Loucy (cell line): ENCODE measurements at regions not wholly inside any gene's neighbourhood (a gene's known extent, or its start where the extent isn't known, plus 50 kb on each side); places are given as distances from the start of the nearest gene placed in this dataset.

ENCODE experiments used
- H2AFZ ChIP-seq: fragments of 200-600 bp; sonication (generic); 2 replicates; pipeline ENCODE4 v1.6.0; 2016; ENCODE audit warnings: antibody characterized with exemption, mild to moderate bottlenecking, low read length, moderate library complexity
- H3F3A ChIP-seq: fragments of 200-600 bp; 2 replicates; pipeline ENCODE4 v1.6.0; 2016; ENCODE audit warnings: antibody characterized with exemption, low read depth, mild to moderate bottlenecking
- H3K27me3 ChIP-seq: fragments of 200-600 bp; sonication (generic); 2 replicates; pipeline ENCODE4 v1.6.1; 2014; ENCODE audit warnings: low read length, mild to moderate bottlenecking; ENCODE audit not compliant: insufficient read depth, poor library complexity, severe bottlenecking
- H3K36me3 ChIP-seq: fragments of 200-600 bp; sonication (generic); 2 replicates; pipeline ENCODE4 v1.6.1; 2016; ENCODE audit warnings: low read length; ENCODE audit not compliant: insufficient read depth
- H3K4me1 ChIP-seq: fragments of 200-600 bp; sonication (generic); 2 replicates; pipeline ENCODE4 v1.5.1; 2014; ENCODE audit warnings: low read length, mild to moderate bottlenecking; ENCODE audit not compliant: insufficient read depth, poor library complexity, severe bottlenecking
- H3K4me2 ChIP-seq: fragments of 200-600 bp; sonication (generic); 2 replicates; pipeline ENCODE4 v1.6.0; 2014; ENCODE audit warnings: antibody characterized with exemption, low read length, low read depth, mild to moderate bottlenecking; ENCODE audit not compliant: poor library complexity, severe bottlenecking
- H3K4me3 ChIP-seq: fragments of 200-600 bp; sonication (generic); 2 replicates; pipeline ENCODE4 v1.5.1; 2014; ENCODE audit warnings: low read length, mild to moderate bottlenecking, mixed read lengths; ENCODE audit not compliant: poor library complexity, severe bottlenecking
- H3K79me2 ChIP-seq: fragments of 200-600 bp; sonication (generic); 2 replicates; pipeline ENCODE4 v1.6.1; 2014; ENCODE audit warnings: low read length; ENCODE audit not compliant: insufficient read depth
- H3K9ac ChIP-seq: fragments of 200-600 bp; sonication (generic); 2 replicates; pipeline ENCODE4 v1.6.0; 2014; ENCODE audit warnings: mild to moderate bottlenecking, low read depth, low read length, moderate library complexity; ENCODE audit not compliant: poor library complexity, severe bottlenecking
- H3K9me2 ChIP-seq: fragments of 200-600 bp; sonication (generic); replicated peaks from 2 replicates; pipeline ENCODE4 v1.6.1; 2016; ENCODE audit warnings: low read depth, low read length, mixed read lengths
- H3K9me3 ChIP-seq: fragments of 200-600 bp; sonication (generic); 2 replicates; pipeline ENCODE4 v1.6.1; 2014; ENCODE audit warnings: mild to moderate bottlenecking, antibody characterized with exemption, low read length, low read depth; ENCODE audit not compliant: insufficient read depth
- H4K20me1 ChIP-seq: fragments of 200-600 bp; sonication (generic); 2 replicates; pipeline ENCODE4 v1.6.0; 2014; ENCODE audit warnings: antibody characterized with exemption, low read length, mild to moderate bottlenecking; ENCODE audit not compliant: insufficient read depth, poor library complexity, severe bottlenecking
- EZH2phosphoT487 ChIP-seq: fragments of 200-600 bp; IDR thresholded peaks from 2 replicates; pipeline ENCODE4 v1.6.1; 2018; ENCODE audit warnings: antibody characterized with exemption, mild to moderate bottlenecking, moderate library complexity, borderline replicate concordance
- TF ChIP-seq, protein P1 (sequence below): fragments of 200-600 bp; sonication (generic); conservative IDR thresholded peaks from 2 replicates; pipeline ENCODE4 v1.5.1; 2014; ENCODE audit warnings: mild to moderate bottlenecking, antibody characterized with exemption, low read length

DNA sequence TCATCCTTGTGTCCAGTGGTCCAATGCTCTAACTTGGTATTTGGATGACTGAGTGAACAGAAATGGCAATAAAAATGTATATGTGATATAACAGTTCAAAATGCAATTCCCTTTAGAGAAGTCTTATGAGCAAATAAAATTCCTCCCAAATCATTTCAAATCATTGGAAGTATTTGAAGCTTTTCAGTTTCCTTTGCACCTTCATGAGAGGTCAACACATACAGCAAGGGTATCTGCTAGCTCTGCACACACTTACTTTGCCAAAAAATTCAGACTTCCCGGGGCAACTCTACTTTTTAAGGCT, 423.7 kb downstream of the ATP23 start:
- Histone ChIP-seq H2AFZ (no peak overlapping the region), H3K9ac (no peak overlapping the region), H3K4me2 (no peak overlapping the region), H3F3A (no peaks in the 10 kb centered on the region), H3K4me3 (no peak overlapping the region), H3K9me2 (no peaks in the 10 kb centered on the region), H3K27me3 (no peaks in the 10 kb centered on the region), H3K9me3 (no peaks in the 10 kb centered on the region), H3K79me2 (no peaks in the 10 kb centered on the region), H3K4me1 (no peaks in the 10 kb centered on the region), H3K36me3 (no peaks in the 10 kb centered on the region), H4K20me1 (no peaks in the 10 kb centered on the region)
- no peak for TF ChIP-seq EZH2phosphoT487
- TF ChIP-seq, protein P1, sequence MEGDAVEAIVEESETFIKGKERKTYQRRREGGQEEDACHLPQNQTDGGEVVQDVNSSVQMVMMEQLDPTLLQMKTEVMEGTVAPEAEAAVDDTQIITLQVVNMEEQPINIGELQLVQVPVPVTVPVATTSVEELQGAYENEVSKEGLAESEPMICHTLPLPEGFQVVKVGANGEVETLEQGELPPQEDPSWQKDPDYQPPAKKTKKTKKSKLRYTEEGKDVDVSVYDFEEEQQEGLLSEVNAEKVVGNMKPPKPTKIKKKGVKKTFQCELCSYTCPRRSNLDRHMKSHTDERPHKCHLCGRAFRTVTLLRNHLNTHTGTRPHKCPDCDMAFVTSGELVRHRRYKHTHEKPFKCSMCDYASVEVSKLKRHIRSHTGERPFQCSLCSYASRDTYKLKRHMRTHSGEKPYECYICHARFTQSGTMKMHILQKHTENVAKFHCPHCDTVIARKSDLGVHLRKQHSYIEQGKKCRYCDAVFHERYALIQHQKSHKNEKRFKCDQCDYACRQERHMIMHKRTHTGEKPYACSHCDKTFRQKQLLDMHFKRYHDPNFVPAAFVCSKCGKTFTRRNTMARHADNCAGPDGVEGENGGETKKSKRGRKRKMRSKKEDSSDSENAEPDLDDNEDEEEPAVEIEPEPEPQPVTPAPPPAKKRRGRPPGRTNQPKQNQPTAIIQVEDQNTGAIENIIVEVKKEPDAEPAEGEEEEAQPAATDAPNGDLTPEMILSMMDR = no peak

GRCh38 chr12:58367041-58367440, 425.7 kb downstream of the ATP23 start:
- H3K9ac ChIP-seq = no peak overlapping the region
- no peaks in the 10 kb centered on the region for H3K9me2 ChIP-seq
- no peak overlapping the region for H3K4me3 ChIP-seq
- H2AFZ ChIP-seq = no peak overlapping the region
- H3K4me2 ChIP-seq = no peak overlapping the region
- H3K27me3 ChIP-seq = no peaks in the 10 kb centered on the region
- no peaks in the 10 kb centered on the region for H3K79me2 ChIP-seq
- no peaks in the 10 kb centered on the region for H3K9me3 ChIP-seq
- no peaks in the 10 kb centered on the region for H4K20me1 ChIP-seq
- H3F3A ChIP-seq = no peaks in the 10 kb centered on the region
- no peaks in the 10 kb centered on the region for H3K36me3 ChIP-seq
- no peaks in the 10 kb centered on the region for H3K4me1 ChIP-seq
- no peak for TF ChIP-seq EZH2phosphoT487
- TF ChIP-seq, protein P1 = no peak

DNA sequence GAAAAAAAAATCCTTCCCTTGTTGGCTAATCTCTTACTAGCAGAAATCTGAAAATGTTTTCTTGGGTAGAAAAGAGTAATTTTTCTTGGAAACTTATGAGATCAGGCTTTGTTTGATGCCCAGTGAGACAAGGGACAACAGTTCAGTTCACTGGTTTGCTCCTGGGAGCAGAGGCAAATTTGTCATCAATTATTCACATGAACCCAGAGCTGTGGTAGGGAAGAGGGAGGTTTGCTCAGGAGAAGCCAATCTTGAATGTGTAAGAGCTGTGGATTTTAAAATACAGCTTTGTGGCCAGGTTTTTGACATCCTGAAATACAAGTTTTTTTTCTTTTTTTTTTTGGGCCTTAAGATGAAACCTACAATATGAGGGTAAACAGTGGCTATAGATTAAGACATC, 426.6 kb downstream of the ATP23 start:
- no peaks in the 10 kb centered on the region for H3K9me2 ChIP-seq
- H2AFZ ChIP-seq = no peak overlapping the region
- H3K9ac ChIP-seq = no peak overlapping the region
- H3K4me1 ChIP-seq = no peaks in the 10 kb centered on the region
- H3K79me2 ChIP-seq = no peaks in the 10 kb centered on the region
- no peaks in the 10 kb centered on the region for H3K36me3 ChIP-seq
- no peaks in the 10 kb centered on the region for H3F3A ChIP-seq
- no peak overlapping the region for H3K4me2 ChIP-seq
- no peaks in the 10 kb centered on the region for H3K9me3 ChIP-seq
- H3K27me3 ChIP-seq = no peaks in the 10 kb centered on the region
- no peak overlapping the region for H3K4me3 ChIP-seq
- no peak for TF ChIP-seq EZH2phosphoT487
- TF ChIP-seq, protein P1 = no peak
- H4K20me1 ChIP-seq = no peaks in the 10 kb centered on the region

- H2AFZ ChIP-seq = no peak overlapping the region
- TF ChIP-seq, protein P1 = no peak
- TF ChIP-seq EZH2phosphoT487 = no peak
- no peaks in the 10 kb centered on the region for H3K27me3 ChIP-seq
- no peaks in the 10 kb centered on the region for H3K36me3 ChIP-seq
- H3F3A ChIP-seq = no peaks in the 10 kb centered on the region
- H3K4me1 ChIP-seq = no peaks in the 10 kb centered on the region
- no peak overlapping the region for H3K9ac ChIP-seq
- no peak overlapping the region for H3K4me3 ChIP-seq
- H3K9me3 ChIP-seq = no peaks in the 10 kb centered on the region
- H3K4me2 ChIP-seq = no peak overlapping the region
- no peaks in the 10 kb centered on the region for H4K20me1 ChIP-seq
- H3K9me2 ChIP-seq = no peaks in the 10 kb centered on the region
- H3K79me2 ChIP-seq = no peaks in the 10 kb centered on the region
Measured at GRCh38 chr12:58369576-58369975, 428.2 kb downstream of the ATP23 start.
